NCI-H526 (cell line): ENCODE measurements at regions not wholly inside any gene's neighbourhood (a gene's known extent, or its start where the extent isn't known, plus 50 kb on each side); places are given as distances from the start of the nearest gene placed in this dataset.
A peak's percentile ranks its signal among the peaks of the same experiment; 100 is the strongest.

Source experiments
- DNase-seq, 2 experiments: peaks; one replicate each; lab custom pipeline; 2025; lab: John Stamatoyannopoulos, UW

DNA sequence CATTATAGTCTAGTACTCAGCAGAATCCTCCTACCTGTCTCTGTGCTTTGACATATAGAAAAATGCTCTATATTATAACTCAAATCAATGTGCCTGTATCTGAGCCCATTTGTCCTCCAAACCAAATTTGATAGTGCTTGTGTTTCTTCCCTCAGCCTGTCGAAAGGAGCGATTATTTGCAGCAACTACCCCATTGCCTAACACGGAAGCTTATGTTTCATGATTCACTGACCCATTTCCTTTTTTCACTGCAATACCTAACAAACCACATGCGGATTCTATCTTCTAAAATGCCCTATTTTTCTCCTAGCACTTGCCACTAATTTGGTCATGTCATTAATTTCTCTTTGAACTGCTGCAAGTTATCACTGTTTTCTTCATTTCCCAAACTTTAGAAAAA is 1220.6 kb upstream of the CADM2 start:
- no peak for DNase-seq

DNA sequence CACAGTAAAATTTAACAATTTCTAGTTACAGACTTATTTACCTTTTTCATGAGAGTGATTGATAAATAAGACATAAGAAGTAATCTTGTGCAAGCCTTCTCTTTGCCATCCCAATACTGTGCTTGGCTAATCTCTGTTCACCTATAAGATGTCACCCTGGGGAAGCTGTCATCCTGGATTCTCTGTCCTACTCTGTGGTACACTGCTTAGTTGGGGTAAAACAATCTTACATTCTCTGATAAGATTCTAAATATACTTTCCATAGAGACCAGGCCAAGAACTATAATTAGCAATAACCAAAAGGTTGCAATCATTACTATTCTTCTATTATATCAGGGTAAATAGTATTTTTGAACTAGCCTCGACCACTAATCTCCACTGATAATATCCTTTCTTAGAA is 1218.3 kb upstream of the CADM2 start:
- no peak for DNase-seq

- no peak for DNase-seq
Measured at GRCh38 chr3:83765956-83766355, 1192.8 kb upstream of the CADM2 start.

GRCh38 chr3:83769791-83770663 is 1188.8 kb upstream of the CADM2 start:
- DNase-seq: no peak

DNA sequence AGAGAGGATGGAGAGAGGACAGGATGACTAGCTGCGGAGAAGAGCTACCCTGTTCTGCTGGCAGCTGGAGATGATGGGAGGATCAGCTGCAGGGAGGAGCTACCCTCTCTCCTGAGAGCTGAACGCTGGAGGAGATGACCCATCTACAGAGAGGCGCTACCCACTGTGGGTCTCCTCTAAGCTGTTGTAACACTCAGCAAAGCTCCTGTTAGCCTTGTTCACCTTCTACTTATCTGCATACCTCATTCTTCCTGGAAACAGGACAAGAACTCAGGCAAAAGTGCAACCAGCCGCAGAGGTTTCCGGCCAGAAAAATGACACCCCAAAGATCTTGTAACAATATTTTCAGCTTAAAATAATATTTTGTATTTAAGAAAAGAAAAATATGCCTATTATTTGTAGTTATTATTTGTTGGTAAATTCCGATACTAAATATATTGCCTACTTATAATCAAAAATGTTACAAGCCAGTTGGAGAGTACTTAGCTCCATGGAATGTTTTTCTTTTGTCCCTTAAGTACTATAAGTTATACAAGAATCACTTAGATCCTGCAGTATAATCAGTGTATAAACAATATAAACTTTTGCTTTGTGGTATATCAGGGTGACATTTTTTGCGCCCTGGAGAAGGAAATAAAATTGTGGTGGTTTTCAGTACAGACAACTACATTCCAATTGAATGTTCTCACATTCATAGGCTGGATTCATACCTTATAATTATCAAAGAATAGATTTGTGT is 1188.0 kb upstream of the CADM2 start:
- no peak for DNase-seq

DNA sequence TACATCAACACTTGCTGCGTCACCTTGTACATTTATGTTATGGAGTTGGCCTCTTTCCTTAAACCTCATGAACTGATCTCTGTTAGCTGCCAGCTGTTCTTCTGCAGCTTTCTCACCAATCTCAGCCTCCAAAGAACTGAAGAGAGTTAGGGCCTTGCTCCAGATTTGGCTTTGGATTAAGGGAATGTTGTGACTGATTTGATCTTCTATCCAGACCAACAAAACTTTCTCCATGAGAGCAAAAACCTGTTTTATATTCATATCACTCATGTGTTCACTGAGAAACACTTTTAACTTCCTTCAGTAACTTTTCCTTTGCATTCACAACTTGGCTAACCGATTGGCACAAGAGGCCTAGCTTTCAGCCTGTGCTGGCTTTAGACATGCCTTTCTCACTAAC is 1156.0 kb upstream of the CADM2 start:
- DNase-seq: no peak

GRCh38 chr3:83807511-83807910 is 1151.3 kb upstream of the CADM2 start:
- no peak for DNase-seq

GRCh38 chr3:83813176-83813575 is 1145.6 kb upstream of the CADM2 start:
- no peak for DNase-seq

GRCh38 chr3:83816653-83817052 is 1142.1 kb upstream of the CADM2 start:
- DNase-seq: no peak

DNA sequence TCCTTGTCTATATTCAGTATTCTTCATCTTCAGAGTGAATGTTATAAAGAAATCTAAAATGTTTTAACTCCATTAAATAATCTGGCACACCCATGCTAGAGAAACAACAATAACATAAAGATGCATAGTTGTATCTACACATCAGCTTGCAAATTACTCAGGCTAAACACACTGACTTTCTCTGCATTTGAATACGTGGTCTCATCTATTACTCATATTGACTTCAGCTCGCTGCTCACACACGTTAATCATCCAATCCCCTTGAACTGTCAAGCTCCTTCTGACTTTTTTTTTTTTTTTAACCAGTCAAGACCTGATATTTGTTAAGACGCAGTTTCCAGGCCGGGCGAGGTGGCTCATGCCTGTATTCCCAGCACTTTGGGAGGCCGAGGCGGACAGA is 1137.3 kb upstream of the CADM2 start:
- DNase-seq: peak in 1 of 2 experiments; percentile 3

DNA sequence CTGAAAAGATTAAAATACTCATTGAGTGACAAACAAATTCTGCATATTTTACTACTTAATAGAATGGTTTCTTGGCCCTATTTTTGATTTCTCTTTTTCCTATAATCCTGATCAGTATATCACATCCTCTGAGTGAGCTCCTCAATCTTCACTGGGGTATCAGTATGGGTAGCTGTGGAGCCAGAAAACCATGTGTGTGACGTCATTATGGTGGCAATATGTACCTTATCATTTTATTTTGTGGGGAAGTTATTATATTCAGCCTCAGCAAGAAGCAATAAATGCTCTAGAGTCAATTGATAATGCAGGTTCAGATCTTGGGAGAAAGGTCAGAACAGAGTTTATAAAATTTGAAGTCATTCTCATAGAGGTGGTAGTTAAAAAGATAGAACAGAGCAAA is 1135.7 kb upstream of the CADM2 start:
- DNase-seq: no peak

GRCh38 chr3:83835040-83835439 is 1123.7 kb upstream of the CADM2 start:
- no peak for DNase-seq

DNA sequence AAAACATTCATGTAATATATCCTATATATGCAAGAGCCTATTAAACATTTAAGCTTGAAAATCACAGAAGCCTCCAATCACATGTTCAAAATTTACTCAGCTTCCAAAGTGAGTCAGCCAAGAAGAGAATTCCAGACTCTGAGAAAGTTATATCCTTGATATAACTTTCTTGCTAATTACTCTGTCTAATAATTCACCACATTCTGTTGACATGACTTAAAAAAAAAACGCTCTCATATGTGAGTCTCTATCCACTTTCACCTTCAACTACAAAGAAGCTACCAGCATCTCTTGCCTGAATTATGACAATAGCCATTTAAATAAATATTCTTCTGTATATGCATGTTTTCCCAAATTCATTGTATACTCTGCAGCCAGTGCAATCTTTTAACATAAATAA is 1116.3 kb upstream of the CADM2 start:
- DNase-seq: no peak

DNA sequence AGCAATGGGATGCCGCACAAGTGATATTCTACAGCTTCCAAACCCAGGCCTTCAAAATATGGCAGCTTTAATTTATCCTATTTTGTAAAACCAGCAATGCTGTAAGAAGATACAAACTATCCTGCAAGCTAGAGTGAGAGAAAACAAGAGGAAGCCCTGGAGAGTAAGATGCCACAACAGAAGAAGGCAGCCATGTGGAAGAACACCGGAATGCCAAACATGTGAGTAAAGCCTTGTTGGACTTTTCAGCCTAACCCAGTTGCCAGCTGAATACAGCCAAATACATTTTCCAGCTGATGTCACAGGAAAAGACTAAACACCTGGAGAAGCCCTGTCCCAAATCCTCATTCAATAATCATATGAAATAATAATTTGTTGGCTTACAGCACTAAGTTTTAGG is 1115.1 kb upstream of the CADM2 start:
- DNase-seq: no peak

DNA sequence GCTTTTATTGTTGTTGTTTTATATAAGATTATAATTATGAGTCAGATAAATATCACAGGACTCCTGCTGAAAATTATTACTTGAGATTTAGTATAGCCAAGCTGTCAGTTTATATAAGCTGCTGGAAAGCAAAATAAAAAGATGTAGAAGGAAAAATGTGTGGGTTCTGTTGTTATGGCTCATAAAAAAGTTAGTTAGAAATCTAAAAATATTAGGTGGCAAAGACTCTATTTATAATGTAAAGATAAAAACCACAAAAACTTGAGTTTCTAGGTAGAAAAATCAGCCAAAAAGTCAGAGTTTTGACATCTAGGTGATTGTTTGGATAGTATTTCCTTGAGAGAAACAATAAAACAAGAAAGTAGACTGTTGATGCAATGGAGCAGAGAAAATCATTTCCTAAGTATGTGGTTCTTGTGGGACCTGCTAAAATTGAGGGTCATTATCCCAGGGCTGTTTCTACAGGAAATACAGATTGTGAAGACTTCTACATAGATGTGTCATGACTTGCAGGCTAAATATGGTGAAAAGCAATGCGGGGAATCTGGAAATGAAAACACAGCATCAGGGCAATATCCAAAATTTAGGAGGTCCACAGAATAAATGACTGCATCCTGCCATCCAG is 1109.6 kb upstream of the CADM2 start:
- DNase-seq: no peak

GRCh38 chr3:83863380-83863779 is 1095.4 kb upstream of the CADM2 start:
- no peak for DNase-seq

DNA sequence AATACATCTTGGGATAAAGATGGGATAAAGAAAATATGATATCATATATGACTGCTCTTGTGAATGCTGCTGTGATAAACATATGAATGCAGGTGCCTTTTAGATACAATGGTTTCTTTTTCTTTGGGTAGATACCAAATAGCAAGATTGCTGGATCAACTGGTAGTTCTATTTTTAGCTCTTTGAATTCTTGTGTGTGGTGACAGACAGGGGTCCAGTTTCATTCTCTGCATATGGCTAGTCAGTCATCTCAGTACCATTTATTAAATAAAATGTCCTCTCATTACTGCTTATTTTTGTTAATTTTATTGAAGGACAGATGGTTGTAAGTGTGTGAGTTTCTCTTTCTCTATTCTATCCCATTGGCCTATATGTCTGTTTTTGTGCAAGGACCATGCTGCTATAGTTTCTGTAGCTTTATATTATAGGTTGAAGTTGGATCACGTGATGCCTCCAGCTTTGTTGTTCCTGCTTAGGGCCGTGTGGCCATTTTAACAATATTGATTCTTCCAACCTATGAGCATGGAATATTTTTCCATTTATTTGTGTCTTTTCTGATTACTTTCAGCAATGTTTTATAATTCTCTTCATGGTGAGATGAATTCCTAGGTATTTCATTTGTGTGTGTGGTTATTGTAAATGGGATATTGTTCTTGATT is 1089.8 kb upstream of the CADM2 start:
- no peak for DNase-seq

GRCh38 chr3:83873550-83873949 is 1085.2 kb upstream of the CADM2 start:
- DNase-seq: no peak

- DNase-seq: no peak
Measured at GRCh38 chr3:83877910-83878309, 1080.9 kb upstream of the CADM2 start.

DNA sequence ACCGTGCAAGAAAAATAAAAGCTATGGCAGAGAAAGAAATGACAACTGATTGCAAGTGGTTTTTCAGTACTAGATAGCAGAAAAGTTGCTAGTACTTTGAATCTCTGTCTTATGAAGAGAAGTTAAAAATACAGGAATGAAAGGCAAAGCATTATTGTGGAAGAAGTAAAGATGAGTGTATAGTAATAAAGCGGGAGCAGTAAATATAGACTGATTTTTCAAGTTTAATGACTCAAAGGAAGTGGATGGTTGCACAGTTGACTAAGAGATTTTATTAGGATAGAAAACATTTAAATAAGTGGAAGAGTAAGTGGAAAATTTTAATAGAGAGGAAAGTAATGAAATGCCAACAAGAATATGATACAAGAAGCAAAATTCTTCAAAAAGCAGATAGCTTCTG is 1076.1 kb upstream of the CADM2 start:
- no peak for DNase-seq

DNA sequence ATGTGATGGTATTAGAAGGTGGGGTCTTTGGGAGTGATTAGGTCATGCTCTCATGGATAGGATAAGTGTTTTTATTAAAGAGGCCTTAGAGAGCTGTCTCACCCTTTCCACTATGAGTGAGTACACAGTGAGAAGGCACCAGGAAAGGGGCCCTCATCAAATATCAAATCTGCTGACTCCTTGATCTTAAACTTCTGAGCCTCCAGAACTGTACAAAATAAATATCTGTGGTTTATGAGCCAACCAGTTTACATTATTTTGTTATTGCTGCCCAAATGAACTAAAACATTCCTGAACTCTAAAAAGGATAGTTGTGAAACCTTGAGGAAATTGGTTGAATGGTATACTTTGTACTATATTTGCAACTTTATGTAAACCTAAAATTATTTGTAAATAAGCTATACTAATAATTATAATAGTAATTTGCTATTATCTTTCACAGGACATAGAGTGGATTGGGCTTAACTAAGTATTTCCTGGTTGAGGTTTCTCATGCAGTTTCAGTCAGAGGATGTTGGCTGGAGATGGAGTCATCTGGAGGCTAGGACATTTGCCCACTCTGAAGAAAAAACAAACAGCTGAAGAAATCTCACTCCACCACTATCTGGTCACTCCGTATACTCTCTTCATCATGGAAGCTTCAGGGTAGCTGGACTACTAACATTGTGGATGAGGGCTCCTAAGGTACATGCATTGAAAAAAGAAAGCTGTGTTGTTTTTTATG is 1068.6 kb upstream of the CADM2 start:
- no peak for DNase-seq

GRCh38 chr3:83890763-83891135 is 1068.0 kb upstream of the CADM2 start:
- no peak for DNase-seq
